Astrocyte (in vitro differentiated cells and primary cell): ENCODE measurements at regions not wholly inside any gene's neighbourhood (a gene's known extent, or its start where the extent isn't known, plus 50 kb on each side); places are given as distances from the start of the nearest gene placed in this dataset.

ENCODE experiments used
- DNase-seq: peaks from one replicate; pipeline ENCODE4 v3.0.0-alpha.2; 2010; ENCODE audit warnings: low read depth
- FAIRE-seq: peaks from 2 replicates; lab custom pipeline; 2011; peaks lifted over from hg19 to GRCh38; lab: Jason Lieb, UNC
- H2AFZ ChIP-seq: 2 replicates; pipeline ENCODE4 v1.6.0; 2012; ENCODE audit warnings: low read depth, low read length, inconsistent platforms
- H3K27ac ChIP-seq: 2 replicates; pipeline ENCODE4 v1.5.1; 2011; ENCODE audit warnings: low read depth, low read length, inconsistent platforms
- H3K27me3 ChIP-seq: 2 replicates; pipeline ENCODE4 v1.6.0; 2011; ENCODE audit warnings: low read length, inconsistent platforms; ENCODE audit not compliant: insufficient read depth
- H3K36me3 ChIP-seq: 2 replicates; pipeline ENCODE4 v1.5.1; 2011; ENCODE audit warnings: low read length, inconsistent platforms; ENCODE audit not compliant: insufficient read depth
- H3K4me1 ChIP-seq: 2 replicates; pipeline ENCODE4 v1.5.1; 2011; ENCODE audit warnings: low read length, inconsistent platforms; ENCODE audit not compliant: insufficient read depth
- H3K4me2 ChIP-seq: 2 replicates; pipeline ENCODE4 v1.6.0; 2012; ENCODE audit warnings: low read length, inconsistent platforms
- H3K4me3 ChIP-seq: 2 replicates; pipeline ENCODE4 v1.5.1; 2011; ENCODE audit warnings: low read depth, mild to moderate bottlenecking, low read length, inconsistent platforms; ENCODE audit not compliant: insufficient read depth
- H3K79me2 ChIP-seq: 2 replicates; pipeline ENCODE4 v1.6.0; 2012; ENCODE audit warnings: mild to moderate bottlenecking, low read length, inconsistent platforms; ENCODE audit not compliant: insufficient read depth
- H3K9ac ChIP-seq: 2 replicates; pipeline ENCODE4 v1.6.0; 2012; ENCODE audit warnings: mild to moderate bottlenecking, low read length, inconsistent platforms
- H3K9me3 ChIP-seq: 2 replicates; pipeline ENCODE4 v1.5.1; 2012; ENCODE audit warnings: low read depth, mild to moderate bottlenecking, low read length, inconsistent platforms; ENCODE audit not compliant: insufficient read depth
- H4K20me1 ChIP-seq: 2 replicates; pipeline ENCODE4 v1.6.0; 2012; ENCODE audit warnings: low read length, inconsistent platforms; ENCODE audit not compliant: insufficient read depth
- H3K27ac Mint-ChIP-seq: one replicate; pipeline ENCODE4 v1.8.0; 2021; ENCODE audit warnings: mild to moderate bottlenecking, mixed read lengths; ENCODE audit not compliant: unreplicated experiment
- H3K27me3 Mint-ChIP-seq: one replicate; pipeline ENCODE4 v1.8.0; 2021; ENCODE audit warnings: low read depth, mixed read lengths; ENCODE audit not compliant: unreplicated experiment
- H3K36me3 Mint-ChIP-seq: one replicate; pipeline ENCODE4 v1.8.0; 2021; ENCODE audit warnings: low read depth, mixed read lengths; ENCODE audit not compliant: unreplicated experiment
- H3K4me1 Mint-ChIP-seq: one replicate; pipeline ENCODE4 v1.8.0; 2021; ENCODE audit warnings: low read depth, mixed read lengths; ENCODE audit not compliant: unreplicated experiment
- H3K4me3 Mint-ChIP-seq: one replicate; pipeline ENCODE4 v1.8.0; 2021; ENCODE audit warnings: mild to moderate bottlenecking, moderate library complexity, mixed read lengths; ENCODE audit not compliant: unreplicated experiment
- H3K9me3 Mint-ChIP-seq: one replicate; pipeline ENCODE4 v1.8.0; 2021; ENCODE audit warnings: mild to moderate bottlenecking, mixed read lengths; ENCODE audit not compliant: unreplicated experiment
- EZH2 ChIP-seq: IDR thresholded peaks from 2 replicates; pipeline ENCODE4 v1.6.1; 2012; ENCODE audit warnings: mild to moderate bottlenecking, low read length, inconsistent platforms; ENCODE audit not compliant: insufficient read depth
- TF ChIP-seq, protein P1 (sequence below): IDR thresholded peaks from 2 replicates; pipeline ENCODE4 v1.5.1; 2011; ENCODE audit warnings: low read depth, mild to moderate bottlenecking, inconsistent platforms, low read length, moderate library complexity; ENCODE audit not compliant: insufficient read depth

DNA sequence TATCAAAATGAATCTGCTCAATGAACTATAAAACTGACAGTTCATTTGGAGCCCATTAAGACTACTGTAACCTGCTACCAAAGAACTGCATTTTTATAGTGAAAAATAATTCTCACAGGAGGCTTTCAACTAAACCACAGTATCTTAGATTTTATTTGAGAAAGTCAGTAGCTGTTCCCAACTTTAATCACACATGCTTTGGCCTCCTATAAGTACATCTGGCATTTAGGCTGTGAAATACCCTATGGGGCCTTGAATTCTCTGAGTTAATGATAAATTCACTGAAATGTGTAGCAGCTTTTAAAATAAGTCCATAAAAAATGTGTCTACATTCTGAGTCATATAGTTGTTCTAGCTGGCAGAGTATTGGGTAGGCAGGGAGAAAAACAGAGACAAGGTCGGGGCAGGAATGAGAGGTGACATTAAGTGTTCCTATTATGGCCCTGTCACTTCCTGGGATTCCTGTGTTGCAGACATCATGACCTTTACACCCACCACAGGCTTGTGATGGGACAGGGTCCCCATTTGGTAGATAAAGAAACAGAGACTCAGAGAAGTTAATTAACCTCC, 588.8 kb downstream of the REEP3 start:
- Histone ChIP-seq H3K9me3 (no peaks in the 10 kb centered on the region), H3K27me3 (no peaks in the 10 kb centered on the region), H3K4me1 (no peaks in the 10 kb centered on the region), H3K79me2 (no peaks in the 10 kb centered on the region), H3K27ac (no peak overlapping the region), H3K9ac (no peak overlapping the region), H2AFZ (no peak overlapping the region), H3K36me3 (no peaks in the 10 kb centered on the region), H3K4me3 (no peak overlapping the region), H3K4me2 (no peak overlapping the region), H4K20me1 (no peaks in the 10 kb centered on the region)
- H3K9me3 Mint-ChIP-seq: no peaks in the 10 kb centered on the region
- DNase-seq (no peak), FAIRE-seq (no peak)
- no peaks in the 10 kb centered on the region for H3K36me3 Mint-ChIP-seq
- TF ChIP-seq, protein P1, sequence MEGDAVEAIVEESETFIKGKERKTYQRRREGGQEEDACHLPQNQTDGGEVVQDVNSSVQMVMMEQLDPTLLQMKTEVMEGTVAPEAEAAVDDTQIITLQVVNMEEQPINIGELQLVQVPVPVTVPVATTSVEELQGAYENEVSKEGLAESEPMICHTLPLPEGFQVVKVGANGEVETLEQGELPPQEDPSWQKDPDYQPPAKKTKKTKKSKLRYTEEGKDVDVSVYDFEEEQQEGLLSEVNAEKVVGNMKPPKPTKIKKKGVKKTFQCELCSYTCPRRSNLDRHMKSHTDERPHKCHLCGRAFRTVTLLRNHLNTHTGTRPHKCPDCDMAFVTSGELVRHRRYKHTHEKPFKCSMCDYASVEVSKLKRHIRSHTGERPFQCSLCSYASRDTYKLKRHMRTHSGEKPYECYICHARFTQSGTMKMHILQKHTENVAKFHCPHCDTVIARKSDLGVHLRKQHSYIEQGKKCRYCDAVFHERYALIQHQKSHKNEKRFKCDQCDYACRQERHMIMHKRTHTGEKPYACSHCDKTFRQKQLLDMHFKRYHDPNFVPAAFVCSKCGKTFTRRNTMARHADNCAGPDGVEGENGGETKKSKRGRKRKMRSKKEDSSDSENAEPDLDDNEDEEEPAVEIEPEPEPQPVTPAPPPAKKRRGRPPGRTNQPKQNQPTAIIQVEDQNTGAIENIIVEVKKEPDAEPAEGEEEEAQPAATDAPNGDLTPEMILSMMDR: no peak
- TF ChIP-seq EZH2: no peak
- peaks cover 23% of the 10 kb centered on the region for H3K4me1 Mint-ChIP-seq
- H3K27me3 Mint-ChIP-seq: no peaks in the 10 kb centered on the region
- no peak overlapping the region for H3K4me3 Mint-ChIP-seq
- peak overlapping the region; percentile 68 for H3K27ac Mint-ChIP-seq

- Histone ChIP-seq H3K4me1 (no peaks in the 10 kb centered on the region), H3K4me3 (no peak overlapping the region), H3K27ac (no peak overlapping the region), H3K27me3 (no peaks in the 10 kb centered on the region), H2AFZ (no peak overlapping the region), H3K36me3 (no peaks in the 10 kb centered on the region), H4K20me1 (no peaks in the 10 kb centered on the region), H3K4me2 (no peak overlapping the region), H3K9me3 (no peaks in the 10 kb centered on the region), H3K79me2 (no peaks in the 10 kb centered on the region), H3K9ac (no peak overlapping the region)
- no peak for FAIRE-seq
- Mint-ChIP-seq H3K27me3 (no peaks in the 10 kb centered on the region), H3K36me3 (no peaks in the 10 kb centered on the region), H3K27ac (peak overlapping the region; percentile 19), H3K4me1 (peaks cover 30% of the 10 kb centered on the region), H3K4me3 (no peak overlapping the region), H3K9me3 (no peaks in the 10 kb centered on the region)
- no peak for DNase-seq
- no peak for TF ChIP-seq EZH2
- TF ChIP-seq, protein P1: no peak
These were observed 591.6 kb downstream of the REEP3 start for GRCh38 chr10:64112701-64113355.

DNA sequence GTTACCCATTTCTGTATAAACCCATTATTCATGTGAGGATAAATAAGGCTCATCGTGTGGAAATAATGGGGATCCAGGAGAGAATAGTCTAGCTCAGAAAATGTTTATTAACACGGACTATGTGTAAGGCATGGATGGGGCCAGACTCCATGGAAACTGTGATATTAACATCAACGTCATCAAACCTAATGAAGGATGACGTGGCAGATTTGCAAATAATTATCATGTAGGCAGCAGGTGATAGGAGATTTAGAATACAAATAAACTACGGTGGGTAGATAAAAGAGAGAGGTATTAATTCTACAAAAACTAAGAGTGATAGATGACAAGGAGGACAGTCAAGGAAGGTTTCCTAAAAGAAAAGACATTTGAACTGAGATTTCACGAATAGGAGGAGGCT, 592.2 kb downstream of the REEP3 start:
- TF ChIP-seq, protein P1: no peak
- no peak for TF ChIP-seq EZH2
- no peaks in the 10 kb centered on the region for H3K27me3 ChIP-seq
- Mint-ChIP-seq H3K4me3 (no peak overlapping the region), H3K27me3 (no peaks in the 10 kb centered on the region), H3K9me3 (no peaks in the 10 kb centered on the region), H3K27ac (peak overlapping the region; percentile 75), H3K36me3 (no peaks in the 10 kb centered on the region), H3K4me1 (peaks cover 30% of the 10 kb centered on the region)
- no peaks in the 10 kb centered on the region for H3K36me3 ChIP-seq
- H4K20me1 ChIP-seq: no peaks in the 10 kb centered on the region
- H3K9me3 ChIP-seq: no peaks in the 10 kb centered on the region
- H3K4me3 ChIP-seq: no peak overlapping the region
- no peak for DNase-seq
- no peaks in the 10 kb centered on the region for H3K79me2 ChIP-seq
- FAIRE-seq: no peak
- no peak overlapping the region for H3K9ac ChIP-seq
- no peaks in the 10 kb centered on the region for H3K4me1 ChIP-seq
- H2AFZ ChIP-seq: no peak overlapping the region
- H3K27ac ChIP-seq: no peak overlapping the region
- no peak overlapping the region for H3K4me2 ChIP-seq
